GF-D8 (cell line): ENCODE measurements at regions not wholly inside any gene's neighbourhood (a gene's known extent, or its start where the extent isn't known, plus 50 kb on each side); places are given as distances from the start of the nearest gene placed in this dataset.
A peak's percentile ranks its signal among the peaks of the same experiment; 100 is the strongest.
"Not testable (repeated sequence)": the region's sequence is repeated elsewhere in the genome, so short reads cannot be mapped to it uniquely, and the experiment has no call there.

ENCODE experiments used
- DNase-seq: peaks from one replicate; lab custom pipeline; 2025; lab: John Stamatoyannopoulos, UW

- DNase-seq, result no peak
Measured at GRCh38 chr15:96818861-96819260, 488.4 kb downstream of the NR2F2 start.

DNA sequence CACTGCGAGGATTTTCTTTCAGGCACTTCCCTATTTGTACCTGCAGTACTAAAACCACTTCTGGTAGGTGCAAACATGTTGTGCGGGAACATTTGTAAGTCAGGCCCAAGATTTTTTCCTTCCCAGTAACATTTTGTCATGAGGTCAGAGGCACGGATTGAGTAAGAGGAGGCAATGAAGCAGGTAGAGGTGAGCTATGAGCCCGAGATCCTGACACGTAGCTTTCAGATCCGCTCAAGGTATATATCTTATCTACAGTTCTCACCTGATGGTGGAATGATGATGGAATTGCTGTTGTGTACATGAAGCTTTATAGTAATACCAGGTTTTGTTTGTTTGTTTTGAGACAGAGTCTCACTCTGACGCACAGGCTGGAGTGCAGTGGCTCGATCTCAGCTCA, 497.5 kb downstream of the NR2F2 start:
- DNase-seq, result no peak

- DNase-seq, result no peak
Measured at GRCh38 chr15:96837241-96837970, 506.9 kb downstream of the NR2F2 start.

DNA sequence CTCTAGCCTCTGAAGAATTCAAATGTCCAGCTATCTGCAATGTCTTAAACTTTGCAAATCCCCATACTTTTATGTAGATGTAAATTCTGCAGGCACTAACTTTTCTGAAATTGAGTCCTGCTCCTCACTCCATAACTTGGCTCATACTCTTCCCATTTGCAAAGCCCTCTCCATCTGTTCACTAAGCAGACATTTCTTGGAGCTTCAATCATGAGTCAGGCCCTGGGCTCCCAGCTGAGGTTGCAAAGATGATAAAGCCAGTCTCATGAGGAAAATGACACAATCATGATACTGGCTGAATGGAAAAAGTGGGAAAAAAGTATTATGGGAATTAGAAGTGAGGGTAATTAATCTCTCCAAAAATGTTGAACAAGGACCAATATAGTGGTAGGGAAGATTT, 507.6 kb downstream of the NR2F2 start:
- no peak for DNase-seq

DNA sequence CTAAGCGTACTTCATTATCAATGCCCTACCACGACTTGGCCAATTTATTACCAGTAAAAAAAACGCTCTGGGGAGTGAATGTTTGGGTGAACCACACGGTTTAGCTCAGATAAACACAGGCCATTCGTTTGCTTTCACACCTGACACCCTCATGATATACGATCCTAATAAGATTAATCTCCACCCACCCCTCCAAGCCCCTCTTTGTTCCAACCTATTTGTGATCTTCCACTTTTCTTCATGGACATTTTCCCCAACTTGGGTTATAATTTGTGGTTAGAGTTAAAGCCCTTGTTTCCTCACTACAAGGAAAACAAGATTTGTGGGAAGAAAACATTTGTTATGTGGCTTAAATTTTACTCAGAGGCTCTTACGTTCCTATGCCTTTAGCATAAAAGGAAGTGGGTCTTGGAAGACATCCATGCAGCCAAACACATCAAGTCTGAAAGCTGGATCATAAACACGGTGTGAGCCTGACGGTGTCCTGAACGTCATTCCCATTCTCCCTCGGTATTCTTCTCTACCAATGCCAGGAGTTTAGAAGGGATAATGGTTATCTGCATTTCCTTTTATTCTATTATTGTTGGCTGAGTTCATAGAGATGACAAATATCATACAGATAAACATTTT, 518.9 kb downstream of the NR2F2 start:
- no peak for DNase-seq

DNA sequence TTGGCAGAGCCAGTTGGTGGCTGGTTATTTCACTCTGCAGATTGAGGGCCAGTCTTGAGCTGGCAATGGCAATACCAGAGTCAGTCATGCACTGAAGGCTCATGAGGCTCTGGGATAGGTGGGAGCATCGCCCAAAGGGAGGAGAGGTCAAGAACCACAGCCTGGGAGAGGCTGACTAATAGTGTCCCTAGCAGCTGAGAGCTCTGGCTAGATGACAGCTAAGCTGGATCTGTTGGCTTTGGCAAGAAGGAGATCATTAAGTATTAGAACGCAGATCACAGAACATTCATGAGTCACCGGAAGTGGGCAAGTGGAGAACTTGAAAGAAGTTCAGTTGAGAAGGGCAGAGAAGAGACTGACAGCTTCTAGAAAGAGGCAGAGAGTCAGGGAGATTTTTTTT, 521.1 kb downstream of the NR2F2 start:
- no peak for DNase-seq

GRCh38 chr15:96858694-96859093, 528.2 kb downstream of the NR2F2 start:
- no peak for DNase-seq

GRCh38 chr15:96860741-96861140, 530.2 kb downstream of the NR2F2 start:
- no peak for DNase-seq

GRCh38 chr15:96867992-96868391, 537.5 kb downstream of the NR2F2 start:
- no peak for DNase-seq

GRCh38 chr15:96869122-96869521, 538.6 kb downstream of the NR2F2 start:
- no peak for DNase-seq

GRCh38 chr15:96869790-96870189, 539.3 kb downstream of the NR2F2 start:
- DNase-seq, result no peak

- no peak for DNase-seq
Measured at GRCh38 chr15:96870580-96870979, 540.1 kb downstream of the NR2F2 start.

DNA sequence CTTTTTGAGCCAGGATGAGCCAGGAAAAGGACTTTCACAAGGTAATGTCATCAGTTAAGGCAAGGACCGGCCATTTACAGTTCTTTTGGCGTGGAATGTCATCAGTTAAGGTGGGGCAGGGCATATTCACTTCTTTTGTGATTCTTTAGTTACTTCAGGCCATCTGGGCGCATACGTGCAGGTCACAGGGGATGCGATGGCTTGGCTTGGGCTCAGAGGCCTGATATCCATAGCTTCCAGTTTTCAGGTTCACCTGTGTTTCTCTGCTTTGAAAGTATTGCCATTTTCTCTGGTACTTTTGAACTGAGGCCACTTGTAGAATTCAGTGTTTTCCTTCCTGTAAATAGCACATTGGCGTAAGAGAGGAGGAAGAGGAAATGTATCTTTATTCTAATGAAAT, 546.9 kb downstream of the NR2F2 start:
- DNase-seq, result not testable (repeated sequence)

GRCh38 chr15:96878129-96878528, 547.6 kb downstream of the NR2F2 start:
- no peak for DNase-seq

DNA sequence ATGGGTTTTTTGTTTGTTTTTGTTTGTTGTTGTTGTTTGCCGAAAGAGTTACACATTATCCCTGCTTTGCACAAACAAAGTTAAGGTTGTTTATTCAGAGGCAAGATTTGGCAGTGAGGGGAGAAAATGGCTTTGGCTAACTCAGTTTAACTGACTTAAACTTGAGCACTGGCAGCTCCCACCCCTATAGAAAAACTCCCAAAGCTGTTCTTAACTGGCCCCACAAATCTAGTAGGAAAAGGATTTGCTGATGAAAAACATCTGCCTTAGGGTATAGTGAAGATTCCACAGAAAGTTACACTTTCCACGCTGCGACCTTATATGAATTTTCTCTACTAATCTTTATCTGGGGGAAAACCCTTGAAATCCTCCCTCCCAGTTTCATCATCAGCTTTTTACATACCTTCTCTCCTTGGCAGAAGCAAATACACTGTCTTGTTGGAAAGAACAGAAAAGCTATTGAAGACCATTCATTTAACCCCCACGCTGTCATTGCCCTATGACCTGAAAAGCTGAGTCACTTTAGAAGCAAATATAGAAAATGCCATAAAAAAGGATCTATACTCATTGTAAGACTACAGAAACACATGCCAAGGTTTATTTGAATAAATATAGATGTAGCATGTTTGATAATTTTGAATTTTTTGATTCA, 551.7 kb downstream of the NR2F2 start:
- DNase-seq, result no peak

DNA sequence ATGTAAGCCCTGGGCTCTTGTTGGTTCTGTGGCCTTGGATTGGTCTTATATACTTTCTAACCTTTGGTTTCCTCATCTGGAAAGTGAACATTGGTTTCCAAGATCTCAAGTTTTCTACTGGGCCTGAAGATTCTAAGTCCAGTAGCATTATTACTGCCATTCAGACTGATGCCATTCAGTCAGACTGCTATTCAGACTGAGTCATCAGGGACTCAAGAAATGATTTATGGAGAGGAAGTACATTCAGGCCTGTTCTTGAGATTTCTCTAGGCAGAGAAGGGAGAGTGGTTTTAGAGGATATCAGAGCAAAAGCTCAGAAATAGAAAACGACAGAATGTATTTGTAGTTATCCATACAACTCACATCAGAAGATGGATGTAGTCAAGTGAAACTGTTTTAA, 557.2 kb downstream of the NR2F2 start:
- no peak for DNase-seq

DNA sequence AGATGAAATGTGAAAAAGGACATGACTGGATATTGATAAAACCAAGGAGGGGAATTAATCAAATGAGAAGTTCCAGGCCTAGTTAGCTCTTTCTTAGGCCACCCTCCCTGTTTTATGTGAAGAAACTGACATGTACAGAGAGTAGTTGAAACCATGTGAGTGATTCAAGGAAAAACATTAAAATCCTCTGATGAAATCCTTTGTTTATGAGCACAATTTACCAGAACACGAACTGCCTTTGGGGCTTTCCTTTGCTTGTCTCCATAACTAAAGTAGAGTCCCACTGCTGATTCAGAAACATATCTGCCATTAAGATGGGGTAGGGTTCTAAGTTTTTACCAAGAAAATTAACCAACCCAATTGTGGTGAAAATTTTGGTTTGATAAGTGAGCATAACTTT, 558.3 kb downstream of the NR2F2 start:
- DNase-seq, result no peak

DNA sequence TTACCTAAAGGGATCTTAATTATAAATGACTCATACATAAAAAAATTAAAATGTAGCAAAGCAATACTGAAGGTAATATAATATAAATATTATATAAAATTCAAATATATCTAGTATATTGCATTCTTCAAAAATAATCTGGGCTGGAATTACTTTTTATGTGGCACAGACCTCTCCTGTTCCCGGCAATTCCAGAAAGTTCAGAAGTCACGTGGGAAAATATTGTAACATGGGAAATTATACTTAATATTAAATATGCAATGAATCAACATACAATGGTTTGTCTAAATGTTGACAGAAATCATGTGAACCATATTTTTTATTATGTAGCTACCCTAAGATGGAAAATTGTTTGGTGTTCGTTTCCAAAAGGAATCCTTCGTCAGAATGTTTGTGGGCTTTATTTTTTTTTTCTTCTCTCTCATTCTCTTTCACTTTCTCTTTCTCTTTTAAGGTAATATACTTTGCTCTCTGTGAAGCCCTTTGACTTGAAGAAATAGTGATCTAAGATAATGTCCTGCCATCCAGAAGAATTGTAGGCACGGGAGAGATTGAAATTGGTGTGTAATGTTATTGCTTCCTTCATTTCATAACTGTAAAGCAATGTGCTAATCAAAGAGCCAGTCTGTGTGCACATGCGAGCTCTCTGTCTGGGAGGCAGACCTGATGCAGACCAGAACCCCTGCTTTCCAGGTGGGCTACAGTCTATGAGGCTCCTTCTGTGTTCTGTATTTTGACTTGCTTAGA, 559.4 kb downstream of the NR2F2 start:
- no peak for DNase-seq

DNA sequence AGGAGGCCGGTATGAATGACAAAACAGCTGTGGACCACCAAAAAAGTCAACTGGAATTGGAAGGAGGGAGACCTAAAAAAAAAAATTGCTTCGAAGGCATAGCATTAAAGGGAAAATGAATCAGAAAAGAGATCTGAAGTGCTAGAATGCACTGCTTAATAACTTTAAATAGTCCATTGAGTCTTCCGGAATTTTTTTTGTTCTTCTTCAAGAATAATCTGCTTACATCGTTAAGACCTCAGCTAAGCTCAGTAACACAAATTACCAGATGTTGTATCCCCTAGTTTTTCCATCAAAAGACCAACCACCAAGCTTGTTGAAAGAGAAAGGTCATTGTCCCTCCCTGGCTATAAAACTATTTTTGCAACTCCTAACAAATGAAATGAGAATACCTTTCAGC, 560.5 kb downstream of the NR2F2 start:
- no peak for DNase-seq

- DNase-seq, result peak; percentile 4
Measured at GRCh38 chr15:96893159-96893906, 562.8 kb downstream of the NR2F2 start.

- no peak for DNase-seq
Measured at GRCh38 chr15:96894659-96895058, 564.2 kb downstream of the NR2F2 start.

DNA sequence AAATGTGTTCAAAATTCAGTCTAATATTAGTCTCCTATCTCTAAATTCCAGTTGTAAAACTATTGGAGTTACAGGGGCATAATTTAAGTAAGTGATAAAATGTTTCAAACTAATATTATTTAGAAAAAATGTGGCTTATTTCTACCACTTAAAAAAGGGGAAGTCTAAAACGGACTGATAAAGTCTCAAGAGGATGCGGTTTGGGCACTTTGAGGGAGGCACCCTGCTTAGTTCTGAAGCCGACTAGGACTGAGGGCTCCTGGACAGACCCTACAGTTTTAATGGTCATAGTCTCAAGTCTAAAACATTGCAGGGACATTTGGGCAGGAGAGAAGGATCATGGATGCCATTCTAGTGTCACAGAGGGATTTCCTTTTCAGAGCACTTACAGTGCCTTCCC, 566.3 kb downstream of the NR2F2 start:
- DNase-seq, result peak; percentile 18
